ENCODE measurements at regions not wholly inside any gene's neighbourhood (a gene's known extent, or its start where the extent isn't known, plus 50 kb on each side); places are given as distances from the start of the nearest gene placed in this dataset.

GRCh38 chr3:182083112-182083511, 371.4 kb downstream of the SOX2 start:
- no peak for DNase-seq

GRCh38 chr3:182092662-182093262, 381.0 kb downstream of the SOX2 start:
- DNase-seq: no peak

- no peak for DNase-seq
Observed at GRCh38 chr3:182094321-182094720, 382.6 kb downstream of the SOX2 start.

GRCh38 chr3:182104881-182105280, 393.2 kb downstream of the SOX2 start:
- no peak for DNase-seq

- no peak for DNase-seq
Observed at GRCh38 chr3:182105875-182106274, 394.1 kb downstream of the SOX2 start.

- no peak for DNase-seq
Observed at GRCh38 chr3:182108371-182108770, 396.6 kb downstream of the SOX2 start.

- no peak for DNase-seq
Observed at GRCh38 chr3:182111967-182112366, 400.2 kb downstream of the SOX2 start.

- DNase-seq: no peak
Observed at GRCh38 chr3:182115328-182116015, 403.7 kb downstream of the SOX2 start.

- DNase-seq: no peak
Observed at GRCh38 chr3:182116386-182116785, 404.7 kb downstream of the SOX2 start.

- no peak for DNase-seq
Observed at GRCh38 chr3:182117131-182117530, 405.4 kb downstream of the SOX2 start.

- DNase-seq: no peak
Observed at GRCh38 chr3:182117583-182117982, 405.9 kb downstream of the SOX2 start.

GRCh38 chr3:182118066-182118465, 406.3 kb downstream of the SOX2 start:
- no peak for DNase-seq

GRCh38 chr3:182121401-182121800, 409.7 kb downstream of the SOX2 start:
- no peak for DNase-seq

GRCh38 chr3:182122779-182123178, 411.1 kb downstream of the SOX2 start:
- DNase-seq: no peak

- no peak for DNase-seq
Observed at GRCh38 chr3:182124187-182124586, 412.5 kb downstream of the SOX2 start.

- DNase-seq: no peak
Observed at GRCh38 chr3:182124716-182125115, 413.0 kb downstream of the SOX2 start.

- no peak for DNase-seq
Observed at GRCh38 chr3:182129740-182130139, 418.0 kb downstream of the SOX2 start.

- DNase-seq: no peak
Observed at GRCh38 chr3:182133752-182134151, 422.0 kb downstream of the SOX2 start.

GRCh38 chr3:182135056-182135455, 423.3 kb downstream of the SOX2 start:
- DNase-seq: no peak

- no peak for DNase-seq
Observed at GRCh38 chr3:182136008-182136910, 424.5 kb downstream of the SOX2 start.

- no peak for DNase-seq
Observed at GRCh38 chr3:182138393-182138792, 426.7 kb downstream of the SOX2 start.

GRCh38 chr3:182139627-182140357, 428.1 kb downstream of the SOX2 start:
- no peak for DNase-seq

- DNase-seq: no peak
Observed at GRCh38 chr3:182142928-182143327, 431.2 kb downstream of the SOX2 start.

Data from GDM1 (cell line).